ENCODE measurements at regions not wholly inside any gene's neighbourhood (a gene's known extent, or its start where the extent isn't known, plus 50 kb on each side); places are given as distances from the start of the nearest gene placed in this dataset.

GRCh38 chr21:16426936-16427335 is 697.2 kb downstream of the USP25 start:
- H3K4me3 ChIP-seq (replicated peaks in 1 of 2; ENCODE audit: low read depth in 2 of 2, low read length in 2 of 2) = no peak overlapping the region
- no peak for DNase-seq (ENCODE audit: low read depth in 2 of 2)
- no peak for TF ChIP-seq CTCF (IDR thresholded peaks at IDR 0.05; ENCODE audit: low read depth, low read length)

GRCh38 chr21:16427587-16428087 is 697.9 kb downstream of the USP25 start:
- no peak overlapping the region for H3K4me3 ChIP-seq (replicated peaks in 1 of 2; ENCODE audit: low read depth in 2 of 2, low read length in 2 of 2)
- no peak for TF ChIP-seq CTCF (IDR thresholded peaks at IDR 0.05; ENCODE audit: low read depth, low read length)
- DNase-seq (ENCODE audit: low read depth in 2 of 2) = no peak

GRCh38 chr21:16437586-16437985 is 707.8 kb downstream of the USP25 start:
- TF ChIP-seq CTCF (IDR thresholded peaks at IDR 0.05; ENCODE audit: low read depth, low read length) = no peak
- DNase-seq (ENCODE audit: low read depth in 2 of 2) = no peak
- H3K4me3 ChIP-seq (replicated peaks in 1 of 2; ENCODE audit: low read depth in 2 of 2, low read length in 2 of 2) = no peak overlapping the region

GRCh38 chr21:16438761-16439160 is 709.0 kb downstream of the USP25 start:
- TF ChIP-seq CTCF (IDR thresholded peaks at IDR 0.05; ENCODE audit: low read depth, low read length) = no peak
- no peak for DNase-seq (ENCODE audit: low read depth in 2 of 2)
- H3K4me3 ChIP-seq (replicated peaks in 1 of 2; ENCODE audit: low read depth in 2 of 2, low read length in 2 of 2) = no peak overlapping the region

- no peak for TF ChIP-seq CTCF (IDR thresholded peaks at IDR 0.05; ENCODE audit: low read depth, low read length)
- no peak overlapping the region for H3K4me3 ChIP-seq (replicated peaks in 1 of 2; ENCODE audit: low read depth in 2 of 2, low read length in 2 of 2)
- no peak for DNase-seq (ENCODE audit: low read depth in 2 of 2)
Measured at GRCh38 chr21:16441789-16442188, 712.0 kb downstream of the USP25 start.

- DNase-seq (ENCODE audit: low read depth in 2 of 2) = peak; percentile 44 to 53
- peak; percentile 46 for TF ChIP-seq CTCF (IDR thresholded peaks at IDR 0.05; ENCODE audit: low read depth, low read length)
- H3K4me3 ChIP-seq (replicated peaks in 1 of 2; ENCODE audit: low read depth in 2 of 2, low read length in 2 of 2) = no peak overlapping the region
Measured at GRCh38 chr21:16454399-16454798, 724.6 kb downstream of the USP25 start.

- H3K4me3 ChIP-seq (replicated peaks in 1 of 2; ENCODE audit: low read depth in 2 of 2, low read length in 2 of 2) = no peak overlapping the region
- TF ChIP-seq CTCF (IDR thresholded peaks at IDR 0.05; ENCODE audit: low read depth, low read length) = no peak
- no peak for DNase-seq (ENCODE audit: low read depth in 2 of 2)
Measured at GRCh38 chr21:16455526-16455925, 725.7 kb downstream of the USP25 start.
